Erythroblast (primary cell): ENCODE measurements at regions not wholly inside any gene's neighbourhood (a gene's known extent, or its start where the extent isn't known, plus 50 kb on each side); places are given as distances from the start of the nearest gene placed in this dataset.

Experiments
- DNase-seq, 2 experiments: peaks; one replicate each; lab custom pipeline; 2025; lab: John Stamatoyannopoulos, UW
- GATA1 ChIP-seq: IDR thresholded peaks from 2 replicates; pipeline ENCODE4 v1.6.1; 2011; ENCODE audit warnings: low read depth, mild to moderate bottlenecking, control low read depth, low read length, moderate library complexity
- POLR2A ChIP-seq: IDR thresholded peaks from 2 replicates; pipeline ENCODE4 v1.6.1; 2011; ENCODE audit warnings: mild to moderate bottlenecking, low read length

- DNase-seq: no peak
- TF ChIP-seq POLR2A (no peak), GATA1 (no peak)
Measured at GRCh38 chr4:173827707-173828106, 297.7 kb upstream of the HAND2 start.

- DNase-seq: no peak
- TF ChIP-seq POLR2A: no peak
- no peak for TF ChIP-seq GATA1
Measured at GRCh38 chr4:173821876-173822275, 291.8 kb upstream of the HAND2 start.

DNA sequence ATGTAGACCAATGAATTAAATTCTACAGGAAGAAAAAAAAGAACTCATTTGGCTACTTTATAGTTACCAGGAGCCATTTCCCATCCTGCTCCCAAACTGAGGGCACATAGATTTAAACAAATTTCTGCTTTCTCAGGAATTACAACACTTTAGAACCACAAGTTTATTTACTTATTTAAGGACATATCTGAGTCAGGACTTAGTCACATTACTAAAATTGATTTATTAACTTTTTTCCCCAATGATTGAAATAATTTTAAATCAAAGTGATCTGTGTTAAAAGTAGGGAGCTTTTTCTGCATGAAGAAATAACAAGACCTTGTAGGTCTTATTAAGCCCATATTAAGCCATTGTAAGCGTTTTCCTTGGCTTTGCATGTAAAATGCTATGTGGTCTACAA lies 291.0 kb upstream of the HAND2 start:
- DNase-seq: no peak
- no peak for TF ChIP-seq POLR2A
- no peak for TF ChIP-seq GATA1

DNA sequence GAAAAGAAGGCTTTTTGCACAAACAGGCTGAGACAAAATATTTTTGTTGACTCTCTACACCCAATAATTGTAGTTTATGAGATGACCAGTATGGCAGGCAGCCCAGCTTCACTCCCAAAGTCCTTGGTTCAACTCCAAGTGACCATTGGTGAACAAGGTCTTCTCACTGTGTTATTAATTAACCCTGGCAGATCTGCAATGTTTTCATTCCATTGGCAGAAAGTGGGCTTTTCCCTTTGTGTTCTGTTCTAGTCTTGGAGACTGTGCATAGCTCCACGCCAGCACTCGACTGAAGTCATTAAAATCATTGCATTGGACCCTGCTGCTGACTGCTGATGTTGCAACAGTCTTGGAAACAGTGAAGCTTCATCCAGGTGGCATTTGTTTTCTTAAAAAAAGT lies 277.3 kb upstream of the HAND2 start:
- no peak for DNase-seq
- TF ChIP-seq GATA1: no peak
- TF ChIP-seq POLR2A: no peak

GRCh38 chr4:173805884-173806283 lies 275.9 kb upstream of the HAND2 start:
- DNase-seq: no peak
- TF ChIP-seq GATA1 (no peak), POLR2A (no peak)

DNA sequence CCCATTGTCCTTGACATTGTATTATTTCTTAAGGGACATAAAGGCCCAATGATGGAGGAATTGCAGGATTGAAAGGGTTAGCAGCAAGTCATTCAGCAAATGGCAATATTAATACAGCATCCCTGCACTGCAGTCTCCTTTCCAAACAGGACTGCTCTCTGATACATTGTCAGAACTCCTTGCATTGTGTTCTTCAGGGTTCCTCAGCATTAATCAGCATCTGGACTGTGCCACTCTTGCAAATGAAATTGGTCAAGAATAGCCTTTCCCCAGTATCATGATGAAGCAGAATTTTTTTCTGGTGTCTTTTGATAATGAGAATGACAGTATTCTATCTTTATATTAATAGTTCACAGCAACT lies 272.6 kb upstream of the HAND2 start:
- TF ChIP-seq POLR2A (no peak), GATA1 (no peak)

GRCh38 chr4:173801876-173802661 lies 272.0 kb upstream of the HAND2 start:
- TF ChIP-seq POLR2A (no peak), GATA1 (no peak)
- DNase-seq: no peak

More for the DNA sequence above, 272.6 kb upstream of the HAND2 start:
- DNase-seq: no peak

- no peak for DNase-seq
- no peak for TF ChIP-seq POLR2A
- TF ChIP-seq GATA1: no peak
Measured at GRCh38 chr4:173801361-173801760, 271.3 kb upstream of the HAND2 start.

GRCh38 chr4:173797296-173797695 lies 267.3 kb upstream of the HAND2 start:
- DNase-seq: no peak
- TF ChIP-seq GATA1: no peak
- no peak for TF ChIP-seq POLR2A

GRCh38 chr4:173794662-173795061 lies 264.6 kb upstream of the HAND2 start:
- TF ChIP-seq POLR2A (no peak), GATA1 (no peak)
- no peak for DNase-seq

GRCh38 chr4:173793937-173794510 lies 264.0 kb upstream of the HAND2 start:
- TF ChIP-seq POLR2A (no peak), GATA1 (no peak)
- no peak for DNase-seq

DNA sequence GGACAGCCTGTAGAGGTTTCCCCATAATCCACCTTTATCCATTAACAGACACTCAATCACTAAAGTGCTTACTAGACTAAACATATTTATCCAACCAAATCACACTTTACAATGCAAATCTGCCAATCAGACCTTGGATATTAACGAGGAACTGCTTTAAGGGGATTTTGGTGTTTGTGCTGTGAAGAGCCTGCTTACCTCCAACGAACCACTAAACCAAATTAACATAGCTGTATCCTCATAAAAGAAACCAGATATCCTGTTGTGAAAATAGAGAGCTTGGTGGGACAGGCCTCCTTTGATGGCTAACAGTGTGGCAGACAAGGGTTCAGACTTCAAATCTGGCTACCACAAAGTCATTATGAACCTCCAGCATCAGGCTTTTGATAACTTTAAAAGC lies 252.6 kb upstream of the HAND2 start:
- no peak for DNase-seq
- TF ChIP-seq POLR2A (no peak), GATA1 (no peak)

DNA sequence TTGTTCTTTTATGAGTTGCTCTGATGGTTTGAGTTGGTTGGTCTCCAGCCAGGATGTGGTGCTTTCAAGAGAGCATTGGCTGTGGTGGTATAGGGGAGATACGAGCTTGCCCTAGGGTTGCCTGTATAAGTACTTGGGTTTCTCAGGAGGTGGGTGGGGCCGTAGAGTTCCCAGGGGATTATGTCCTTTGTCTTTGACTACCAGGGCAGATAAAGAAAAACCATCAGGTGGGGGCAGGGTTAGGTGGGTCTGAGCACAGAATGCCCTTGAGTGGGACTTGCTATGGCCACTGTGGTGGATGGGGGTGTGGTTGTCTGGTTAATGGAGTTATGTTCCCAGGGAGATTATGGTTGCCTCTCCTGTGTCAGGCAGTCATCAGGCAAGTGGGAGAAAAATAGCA lies 247.9 kb upstream of the HAND2 start:
- no peak for TF ChIP-seq GATA1
- TF ChIP-seq POLR2A: no peak
- DNase-seq: no peak

DNA sequence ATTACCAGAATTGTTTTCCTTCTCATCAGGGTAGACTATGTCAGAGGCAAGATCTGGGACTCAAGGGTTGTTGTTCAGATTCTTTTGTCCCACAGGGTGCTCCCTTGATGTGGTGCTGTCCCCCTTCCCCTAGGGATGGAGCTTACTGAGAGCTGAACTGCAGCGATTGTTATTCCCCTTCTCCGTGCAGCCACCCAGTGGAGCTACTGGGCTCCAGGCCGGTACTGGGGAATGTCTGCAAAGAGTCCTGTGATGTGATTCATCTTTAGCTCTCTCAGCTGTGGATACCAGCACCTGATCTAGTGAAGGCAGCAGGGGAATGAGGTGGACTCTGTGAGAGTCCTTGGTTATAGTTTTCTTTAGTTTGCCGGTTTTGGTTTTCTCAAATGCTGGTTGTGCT lies 247.4 kb upstream of the HAND2 start:
- TF ChIP-seq GATA1: no peak
- TF ChIP-seq POLR2A: no peak
- DNase-seq: no peak

- TF ChIP-seq POLR2A: no peak
- no peak for DNase-seq
Measured at GRCh38 chr4:173769568-173769967, 239.5 kb upstream of the HAND2 start.
